ENCODE measurements at regions not wholly inside any gene's neighbourhood (a gene's known extent, or its start where the extent isn't known, plus 50 kb on each side); places are given as distances from the start of the nearest gene placed in this dataset.
"Not testable (repeated sequence)": the region's sequence is repeated elsewhere in the genome, so short reads cannot be mapped to it uniquely, and the experiment has no call there.

DNA sequence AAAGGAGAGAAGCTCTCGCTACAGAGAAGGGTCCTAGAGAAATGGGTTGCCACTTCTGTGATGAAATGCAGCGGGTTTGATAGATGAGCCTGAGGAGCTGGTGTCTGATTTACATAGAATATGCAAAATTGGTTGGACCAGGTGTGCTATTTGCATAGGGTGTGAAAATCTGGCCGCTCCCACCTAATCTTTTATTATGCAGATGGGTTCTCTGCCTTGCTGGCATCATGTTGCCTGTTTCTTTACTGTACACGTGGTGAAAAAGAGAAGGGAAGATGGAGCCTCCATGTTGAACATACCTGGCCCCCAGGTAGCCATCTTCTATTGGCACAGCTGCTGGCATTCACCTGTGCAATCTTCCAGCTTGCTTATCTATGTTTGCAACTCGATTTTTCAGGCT is 212.2 kb downstream of the ANKRD7 start:
- Histone ChIP-seq H3K4me3 (no peak overlapping the region), H3K36me3 (no peaks in the 10 kb centered on the region), H3K27ac (no peak overlapping the region), H3K27me3 (no peaks in the 10 kb centered on the region), H3K4me1 (no peaks in the 10 kb centered on the region), H3K9me3 (peaks cover 8% of the 10 kb centered on the region)
- TF ChIP-seq, protein P1, sequence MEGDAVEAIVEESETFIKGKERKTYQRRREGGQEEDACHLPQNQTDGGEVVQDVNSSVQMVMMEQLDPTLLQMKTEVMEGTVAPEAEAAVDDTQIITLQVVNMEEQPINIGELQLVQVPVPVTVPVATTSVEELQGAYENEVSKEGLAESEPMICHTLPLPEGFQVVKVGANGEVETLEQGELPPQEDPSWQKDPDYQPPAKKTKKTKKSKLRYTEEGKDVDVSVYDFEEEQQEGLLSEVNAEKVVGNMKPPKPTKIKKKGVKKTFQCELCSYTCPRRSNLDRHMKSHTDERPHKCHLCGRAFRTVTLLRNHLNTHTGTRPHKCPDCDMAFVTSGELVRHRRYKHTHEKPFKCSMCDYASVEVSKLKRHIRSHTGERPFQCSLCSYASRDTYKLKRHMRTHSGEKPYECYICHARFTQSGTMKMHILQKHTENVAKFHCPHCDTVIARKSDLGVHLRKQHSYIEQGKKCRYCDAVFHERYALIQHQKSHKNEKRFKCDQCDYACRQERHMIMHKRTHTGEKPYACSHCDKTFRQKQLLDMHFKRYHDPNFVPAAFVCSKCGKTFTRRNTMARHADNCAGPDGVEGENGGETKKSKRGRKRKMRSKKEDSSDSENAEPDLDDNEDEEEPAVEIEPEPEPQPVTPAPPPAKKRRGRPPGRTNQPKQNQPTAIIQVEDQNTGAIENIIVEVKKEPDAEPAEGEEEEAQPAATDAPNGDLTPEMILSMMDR (IDR thresholded peaks at IDR 0.05) = no peak
- TF ChIP-seq EP300 (IDR thresholded peaks at IDR 0.05) (no peak), POLR2AphosphoS5 (IDR thresholded peaks at IDR 0.05) (no peak), POLR2A (IDR thresholded peaks at IDR 0.05) (no peak)
- no peak for DNase-seq (ENCODE audit: low spot score in 2 of 2)
- WGBS = 64% methylated on average over 5 of the region's 5 CpGs

DNA sequence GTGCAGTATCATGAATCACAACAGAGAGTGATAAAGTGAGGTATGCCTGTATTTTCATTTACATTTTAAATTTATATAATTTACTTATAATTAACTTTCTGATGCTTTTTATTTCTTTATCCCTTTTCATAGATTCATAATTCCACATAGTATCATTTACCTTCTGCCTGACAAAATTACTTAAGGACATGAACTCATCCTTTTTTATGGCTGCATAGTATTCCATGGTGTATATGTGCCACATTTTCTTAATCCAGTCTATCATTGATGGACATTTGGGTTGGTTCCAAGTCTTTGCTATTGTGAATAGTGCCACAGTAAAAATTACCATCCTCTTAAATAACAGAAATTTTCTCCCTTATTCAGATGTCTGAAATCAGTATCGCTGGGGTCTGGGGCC is 224.5 kb downstream of the ANKRD7 start:
- not testable (repeated sequence) for H3K4me3 ChIP-seq; H3K27ac ChIP-seq; H3K9me3 ChIP-seq; DNase-seq (ENCODE audit: low spot score in 2 of 2); H3K36me3 ChIP-seq; H3K27me3 ChIP-seq; H3K4me1 ChIP-seq
- WGBS = 91% methylated on average over 1 of the region's 1 CpG

DNA sequence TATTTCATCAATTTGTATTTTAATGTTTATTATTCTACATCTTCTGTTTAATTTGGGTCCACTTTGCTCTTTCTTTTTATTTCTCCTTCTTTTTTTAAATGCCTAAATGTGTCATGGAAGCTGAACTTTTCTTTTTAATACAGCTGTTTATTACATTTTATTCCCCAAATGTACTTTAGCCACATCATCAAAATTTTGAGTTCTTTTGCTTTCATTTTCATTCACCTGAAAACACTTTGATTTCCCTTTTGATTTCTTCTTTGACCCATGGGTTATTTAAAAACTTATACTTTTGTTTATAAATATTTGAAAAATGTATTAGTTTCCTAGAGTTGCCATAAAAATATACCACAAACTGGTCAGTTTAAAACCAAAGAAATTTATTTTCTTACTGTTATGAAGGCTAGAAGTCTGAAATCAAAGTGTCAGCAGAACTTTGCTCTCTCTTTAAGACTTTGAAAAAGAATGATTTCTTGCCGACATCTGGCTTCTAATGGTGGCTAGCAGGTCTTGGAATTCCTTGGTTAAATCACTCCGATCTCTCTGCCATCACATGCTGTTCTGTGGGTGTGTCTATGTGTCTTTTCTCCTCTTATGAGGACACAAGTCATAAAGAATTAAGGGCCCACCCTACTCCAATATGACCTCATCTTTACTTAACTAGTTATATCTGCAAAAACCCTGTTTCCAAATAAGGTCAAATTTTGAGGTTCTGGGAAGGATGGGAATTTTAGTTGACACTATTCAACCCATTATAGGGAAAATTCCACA is 225.5 kb downstream of the ANKRD7 start:
- TF ChIP-seq POLR2A (IDR thresholded peaks at IDR 0.05) = no peak
- TF ChIP-seq POLR2AphosphoS5 (IDR thresholded peaks at IDR 0.05) = no peak
- TF ChIP-seq EP300 (IDR thresholded peaks at IDR 0.05) = no peak
- TF ChIP-seq, protein P1 (IDR thresholded peaks at IDR 0.05) = no peak
- no peak for DNase-seq (ENCODE audit: low spot score in 2 of 2)

DNA sequence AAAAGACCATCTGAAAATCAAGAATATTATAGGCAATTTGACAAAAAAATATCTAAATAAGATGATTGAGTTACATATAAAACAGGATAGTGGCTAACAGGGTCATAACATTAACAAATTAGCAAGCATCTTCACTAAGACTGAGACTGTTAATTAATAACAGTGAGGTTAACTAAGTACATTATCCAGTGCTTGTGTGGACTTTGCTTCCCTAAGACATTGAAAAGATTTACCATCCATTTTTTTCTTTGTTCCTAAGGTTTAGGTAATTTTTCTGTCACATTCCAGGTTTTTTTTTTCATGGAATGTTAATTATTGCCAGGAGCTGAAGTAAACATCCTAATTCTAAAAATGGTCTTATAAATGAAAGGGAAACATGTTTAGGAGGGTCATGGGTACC is 227.6 kb downstream of the ANKRD7 start:
- Histone ChIP-seq H3K4me1 (no peaks in the 10 kb centered on the region), H3K27ac (no peak overlapping the region), H3K9me3 (no peaks in the 10 kb centered on the region), H3K27me3 (no peaks in the 10 kb centered on the region), H3K4me3 (no peak overlapping the region), H3K36me3 (no peaks in the 10 kb centered on the region)
- DNase-seq (ENCODE audit: low spot score in 2 of 2) = no peak
- TF ChIP-seq, protein P1 (IDR thresholded peaks at IDR 0.05) = no peak
- TF ChIP-seq EP300 (IDR thresholded peaks at IDR 0.05) (no peak), POLR2A (IDR thresholded peaks at IDR 0.05) (no peak), POLR2AphosphoS5 (IDR thresholded peaks at IDR 0.05) (no peak)

More for the DNA sequence above, 225.5 kb downstream of the ANKRD7 start:
- Histone ChIP-seq H3K36me3 (no peaks in the 10 kb centered on the region), H3K27ac (no peak overlapping the region), H3K4me1 (no peaks in the 10 kb centered on the region), H3K4me3 (no peak overlapping the region), H3K9me3 (no peaks in the 10 kb centered on the region), H3K27me3 (no peaks in the 10 kb centered on the region)
- WGBS = 68% methylated on average over 2 of the region's 2 CpGs

DNA sequence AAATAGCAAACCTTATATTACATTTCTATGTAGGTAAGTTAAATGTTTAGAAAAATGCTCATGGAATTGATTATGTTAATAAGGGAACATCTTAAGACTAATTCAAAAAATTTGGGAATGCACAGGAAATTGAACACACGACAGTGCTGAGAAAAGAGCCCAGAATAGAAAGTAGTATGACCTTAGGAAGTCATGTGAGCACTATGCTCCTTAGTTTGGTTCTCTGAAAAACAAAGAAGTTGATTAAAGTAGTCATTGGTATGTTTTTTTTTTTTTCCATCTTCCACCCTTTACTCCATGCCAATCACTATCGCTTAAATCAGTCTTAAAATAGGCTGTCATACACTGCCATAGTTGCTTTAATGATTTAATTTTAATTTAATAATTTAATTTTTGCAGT is 242.9 kb downstream of the ANKRD7 start:
- 45% methylated on average over 2 of the region's 2 CpGs for WGBS
- no peaks in the 10 kb centered on the region for H3K36me3 ChIP-seq

More for the DNA sequence above, 242.9 kb downstream of the ANKRD7 start:
- no peak overlapping the region for H3K4me3 ChIP-seq
- no peaks in the 10 kb centered on the region for H3K27me3 ChIP-seq
- no peak for TF ChIP-seq POLR2AphosphoS5 (IDR thresholded peaks at IDR 0.05)
- TF ChIP-seq EP300 (IDR thresholded peaks at IDR 0.05) = no peak
- TF ChIP-seq, protein P1 (IDR thresholded peaks at IDR 0.05) = no peak
- TF ChIP-seq POLR2A (IDR thresholded peaks at IDR 0.05) = no peak
- H3K27ac ChIP-seq = no peak overlapping the region
- no peak for DNase-seq (ENCODE audit: low spot score in 2 of 2)
- H3K4me1 ChIP-seq = no peaks in the 10 kb centered on the region
- H3K9me3 ChIP-seq = no peaks in the 10 kb centered on the region
